ENCODE measurements at regions not wholly inside any gene's neighbourhood (a gene's known extent, or its start where the extent isn't known, plus 50 kb on each side); places are given as distances from the start of the nearest gene placed in this dataset.
"Not testable (repeated sequence)": the region's sequence is repeated elsewhere in the genome, so short reads cannot be mapped to it uniquely, and the experiment has no call there.

GRCh38 chr10:4240608-4241197 is 455.7 kb upstream of the KLF6 start:
- Histone ChIP-seq H3K27ac (peak overlapping the region; percentile 62 to 82 (median 74)), H3K27me3 (no peaks in the 10 kb centered on the region), H3K4me3 (no peak overlapping the region), H3K4me1 (peaks cover 0 to 21% (median 7%) of the 10 kb centered on the region in 4 donors), H3K36me3 (no peaks in the 10 kb centered on the region), H3K9me3 (peaks cover 0 to 5% of the 10 kb centered on the region in 2 donors)
- in situ Hi-C loops (cut with MboI; ENCODE audit: low pct_ligation_motif_present in 1 of 4, low pct_unique_long_range_greater_than_20kb in 1 of 4, low sequenced_read_pairs in 3 of 4) = no loop called here
- TF ChIP-seq POLR2AphosphoS5 (IDR thresholded peaks at IDR 0.05) = no peak
- TF ChIP-seq, protein P1, sequence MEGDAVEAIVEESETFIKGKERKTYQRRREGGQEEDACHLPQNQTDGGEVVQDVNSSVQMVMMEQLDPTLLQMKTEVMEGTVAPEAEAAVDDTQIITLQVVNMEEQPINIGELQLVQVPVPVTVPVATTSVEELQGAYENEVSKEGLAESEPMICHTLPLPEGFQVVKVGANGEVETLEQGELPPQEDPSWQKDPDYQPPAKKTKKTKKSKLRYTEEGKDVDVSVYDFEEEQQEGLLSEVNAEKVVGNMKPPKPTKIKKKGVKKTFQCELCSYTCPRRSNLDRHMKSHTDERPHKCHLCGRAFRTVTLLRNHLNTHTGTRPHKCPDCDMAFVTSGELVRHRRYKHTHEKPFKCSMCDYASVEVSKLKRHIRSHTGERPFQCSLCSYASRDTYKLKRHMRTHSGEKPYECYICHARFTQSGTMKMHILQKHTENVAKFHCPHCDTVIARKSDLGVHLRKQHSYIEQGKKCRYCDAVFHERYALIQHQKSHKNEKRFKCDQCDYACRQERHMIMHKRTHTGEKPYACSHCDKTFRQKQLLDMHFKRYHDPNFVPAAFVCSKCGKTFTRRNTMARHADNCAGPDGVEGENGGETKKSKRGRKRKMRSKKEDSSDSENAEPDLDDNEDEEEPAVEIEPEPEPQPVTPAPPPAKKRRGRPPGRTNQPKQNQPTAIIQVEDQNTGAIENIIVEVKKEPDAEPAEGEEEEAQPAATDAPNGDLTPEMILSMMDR (IDR thresholded peaks at IDR 0.05) = no peak
- no peak for TF ChIP-seq POLR2A (IDR thresholded peaks at IDR 0.05)
- TF ChIP-seq EP300 (IDR thresholded peaks at IDR 0.05; ENCODE audit: low read depth) = no peak
- intact Hi-C loops (cut with DNase I; ENCODE audit: low total_unique reads) = no loop called here
- WGBS, 2 donors (ENCODE audit: low coverage in 1 of 2) = 83 to 90% methylated on average over 7 of the region's 7 CpGs
- DNase-seq = no peak

GRCh38 chr10:4239186-4239585 is 454.2 kb upstream of the KLF6 start:
- DNase-seq = no peak
- Histone ChIP-seq H3K27me3 (no peaks in the 10 kb centered on the region), H3K4me1 (peaks cover 0 to 21% (median 7%) of the 10 kb centered on the region in 4 donors), H3K9me3 (peaks cover 0 to 5% of the 10 kb centered on the region in 2 donors), H3K27ac (no peak overlapping the region), H3K4me3 (no peak overlapping the region), H3K36me3 (no peaks in the 10 kb centered on the region)
- in situ Hi-C loops (cut with MboI; ENCODE audit: low pct_ligation_motif_present in 1 of 4, low pct_unique_long_range_greater_than_20kb in 1 of 4, low sequenced_read_pairs in 3 of 4) (no loop called here), intact Hi-C loops (cut with DNase I; ENCODE audit: low total_unique reads) (no loop called here)
- 93 to 96% methylated on average over 3 of the region's 3 CpGs for WGBS, 2 donors (ENCODE audit: low coverage in 1 of 2)
- TF ChIP-seq POLR2A (IDR thresholded peaks at IDR 0.05) = no peak
- no peak for TF ChIP-seq EP300 (IDR thresholded peaks at IDR 0.05; ENCODE audit: low read depth)
- no peak for TF ChIP-seq POLR2AphosphoS5 (IDR thresholded peaks at IDR 0.05)
- TF ChIP-seq, protein P1 (IDR thresholded peaks at IDR 0.05) = no peak

DNA sequence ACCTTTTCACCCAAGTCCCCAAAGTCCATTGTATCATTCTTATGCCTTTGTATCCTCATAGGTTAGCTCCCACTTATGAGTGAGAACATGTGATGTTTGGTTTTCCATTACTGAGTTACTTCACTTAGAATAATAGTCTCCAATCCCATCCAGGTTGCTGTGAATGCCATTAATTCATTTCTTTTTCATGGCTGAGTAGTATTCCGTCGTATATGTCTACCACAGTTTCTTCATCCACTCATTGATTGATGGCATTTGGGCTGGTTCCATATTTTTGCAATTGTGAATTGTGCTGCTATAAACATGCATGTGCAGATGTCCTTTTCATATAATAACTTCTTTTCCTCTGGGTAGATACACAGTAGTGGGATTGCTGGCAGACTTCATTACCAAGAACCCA is 451.9 kb upstream of the KLF6 start:
- in situ Hi-C loops (cut with MboI; ENCODE audit: low pct_ligation_motif_present in 1 of 4, low pct_unique_long_range_greater_than_20kb in 1 of 4, low sequenced_read_pairs in 3 of 4); intact Hi-C loops (cut with DNase I; ENCODE audit: low total_unique reads); H3K27me3 ChIP-seq; H3K4me3 ChIP-seq; H3K27ac ChIP-seq; H3K4me1 ChIP-seq; DNase-seq; H3K36me3 ChIP-seq: not testable (repeated sequence)
- WGBS, 2 donors (ENCODE audit: low coverage in 1 of 2) = 92% methylated on average over 2 of the region's 2 CpGs; no CpG with 5 or more reads in 1 of the 2 donors
- peaks cover 0 to 10% of the 10 kb centered on the region in 2 donors for H3K9me3 ChIP-seq

DNA sequence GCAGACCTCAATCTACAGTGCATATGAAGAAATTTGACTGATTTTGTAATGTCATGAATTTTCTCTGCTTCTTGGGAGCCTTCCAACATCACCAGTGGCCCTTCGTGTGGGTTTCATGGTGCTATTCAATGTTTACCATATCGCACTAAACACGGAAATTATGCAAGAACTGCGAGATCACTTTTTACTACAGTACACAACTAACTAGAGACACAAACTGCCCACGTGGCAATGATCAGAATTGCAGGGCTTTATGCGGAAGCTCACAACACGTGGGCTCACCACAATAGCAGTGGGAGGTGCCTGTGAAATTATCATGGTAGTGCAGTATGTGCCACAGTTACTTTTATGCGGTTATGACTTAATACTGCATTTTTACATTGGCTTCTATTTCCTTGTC is 449.7 kb upstream of the KLF6 start:
- Histone ChIP-seq H3K4me1 (peaks cover 0 to 4% (median 1%) of the 10 kb centered on the region in 4 donors), H3K9me3 (peaks cover 0 to 10% of the 10 kb centered on the region in 2 donors), H3K27ac (no peak overlapping the region), H3K36me3 (no peaks in the 10 kb centered on the region), H3K27me3 (no peaks in the 10 kb centered on the region), H3K4me3 (no peak overlapping the region)
- TF ChIP-seq POLR2AphosphoS5 (IDR thresholded peaks at IDR 0.05) (no peak), POLR2A (IDR thresholded peaks at IDR 0.05) (no peak), EP300 (IDR thresholded peaks at IDR 0.05; ENCODE audit: low read depth) (no peak)
- TF ChIP-seq, protein P1 (IDR thresholded peaks at IDR 0.05) = no peak
- intact Hi-C loops (cut with DNase I; ENCODE audit: low total_unique reads) = no loop called here
- WGBS, 2 donors (ENCODE audit: low coverage in 1 of 2) = 76 to 78% methylated on average over 4 to 8 of the region's 8 CpGs
- in situ Hi-C loops (cut with MboI; ENCODE audit: low pct_ligation_motif_present in 1 of 4, low pct_unique_long_range_greater_than_20kb in 1 of 4, low sequenced_read_pairs in 3 of 4) = no loop called here
- DNase-seq = no peak

GRCh38 chr10:4231439-4231838 is 446.4 kb upstream of the KLF6 start:
- DNase-seq = no peak
- Histone ChIP-seq H3K36me3 (no peaks in the 10 kb centered on the region), H3K4me1 (peaks cover 0 to 4% (median 1%) of the 10 kb centered on the region in 4 donors), H3K4me3 (no peak overlapping the region), H3K27ac (no peak overlapping the region), H3K9me3 (peaks cover 0 to 6% of the 10 kb centered on the region in 2 donors), H3K27me3 (no peaks in the 10 kb centered on the region)
- WGBS, 2 donors (ENCODE audit: low coverage in 1 of 2) = 93% methylated on average over 3 to 7 of the region's 7 CpGs
- TF ChIP-seq EP300 (IDR thresholded peaks at IDR 0.05; ENCODE audit: low read depth) (no peak), POLR2AphosphoS5 (IDR thresholded peaks at IDR 0.05) (no peak), POLR2A (IDR thresholded peaks at IDR 0.05) (no peak)
- TF ChIP-seq, protein P1 (IDR thresholded peaks at IDR 0.05) = no peak
- in situ Hi-C loops (cut with MboI; ENCODE audit: low pct_ligation_motif_present in 1 of 4, low pct_unique_long_range_greater_than_20kb in 1 of 4, low sequenced_read_pairs in 3 of 4) (no loop called here), intact Hi-C loops (cut with DNase I; ENCODE audit: low total_unique reads) (no loop called here)
